CD4-positive, alpha-beta T cell (primary cell): ENCODE measurements at regions not wholly inside any gene's neighbourhood (a gene's known extent, or its start where the extent isn't known, plus 50 kb on each side); places are given as distances from the start of the nearest gene placed in this dataset.

Experiments used
- ATAC-seq: fragments of 200-7000 bp; cut with Tn5 transposase; one replicate; pipeline ENCODE4 v1.10.0; 2022; ENCODE audit warnings: mild to moderate bottlenecking; ENCODE audit not compliant: poor library complexity
- CTCF ChIA-PET: fragments of 350-600 bp; sonication (Branson Sonifier 250); formaldehyde crosslinking; loops from one replicate; lab custom pipeline; 2021; ENCODE audit warnings: antibody characterized with exemption, inconsistent platforms; lab: Charles Lee
- POLR2A ChIA-PET: fragments of 350-600 bp; sonication (Branson Sonifier 250); formaldehyde crosslinking; loops from one replicate; lab custom pipeline; 2021; ENCODE audit warnings: antibody characterized with exemption, inconsistent platforms; lab: Charles Lee
- DNase-seq, 14 experiments: peaks; one replicate each; pipeline ENCODE4 v3.0.0-alpha.2; 2013 to 2020; ENCODE audit warnings: mixed read lengths in 2 of 14
- H3K27ac ChIP-seq, 2 donors: one replicate each; pipeline versions ENCODE4 v1.5.1 to v1.7.0; 2013; ENCODE audit warnings: low read length in 2 of 2, low read depth in 1 of 2, mild to moderate bottlenecking in 1 of 2
- H3K27me3 ChIP-seq, 2 experiments: 1 replicate in 1 of 2; 2 replicates in 1 of 2; pipeline versions ENCODE4 v1.6.1 to v1.7.0; 2013; ENCODE audit warnings: low read length in 2 of 2, control low read depth in 1 of 2, mild to moderate bottlenecking in 1 of 2, moderate library complexity in 1 of 2; ENCODE audit not compliant: insufficient read depth in 2 of 2, control insufficient read depth in 1 of 2
- H3K36me3 ChIP-seq: one replicate; pipeline ENCODE4 v1.6.1; 2013; ENCODE audit warnings: low read length, control low read depth; ENCODE audit not compliant: insufficient read depth
- H3K4me1 ChIP-seq: one replicate; pipeline ENCODE4 v1.6.1; 2013; ENCODE audit warnings: low read length, control low read depth; ENCODE audit not compliant: insufficient read depth
- H3K4me3 ChIP-seq: one replicate; pipeline ENCODE4 v1.5.1; 2013; ENCODE audit warnings: mild to moderate bottlenecking, low read length, moderate library complexity
- H3K9me3 ChIP-seq, 2 experiments: 1 replicate in 1 of 2; 2 replicates in 1 of 2; pipeline versions ENCODE4 v1.6.1 to v1.7.0; 2013; ENCODE audit warnings: low read length in 2 of 2, mild to moderate bottlenecking in 2 of 2, control low read depth in 1 of 2, moderate library complexity in 1 of 2; ENCODE audit not compliant: control insufficient read depth in 1 of 2, insufficient read depth in 1 of 2
- H3K27ac Mint-ChIP-seq: one replicate; pipeline ENCODE4 v1.8.0; 2020; ENCODE audit warnings: mixed read lengths
- H3K27me3 Mint-ChIP-seq: one replicate; pipeline ENCODE4 v1.8.0; 2021; ENCODE audit warnings: mixed read lengths
- H3K36me3 Mint-ChIP-seq: one replicate; pipeline ENCODE4 v1.8.0; 2021; ENCODE audit warnings: low read depth, mixed read lengths
- H3K4me1 Mint-ChIP-seq: one replicate; pipeline ENCODE4 v1.8.0; 2021; ENCODE audit warnings: low read depth, mixed read lengths
- H3K4me3 Mint-ChIP-seq: one replicate; pipeline ENCODE4 v1.8.0; 2020; ENCODE audit warnings: mild to moderate bottlenecking, mixed read lengths
- H3K9me3 Mint-ChIP-seq: one replicate; pipeline ENCODE4 v1.8.0; 2020; ENCODE audit warnings: mixed read lengths
- intact Hi-C, 2 experiments: fragments of 100-400 bp; cut with DNase I in 1 of 2; cut with micrococcal nuclease in 1 of 2; formaldehyde crosslinking; loops; one replicate each; pipeline versions ENCODE4 v1.15.1 to v1.9.0; 2023 to 2025; cut with DNase I, micrococcal nuclease
- TF ChIP-seq, protein P1 (sequence below): fragments of 200-600 bp; IDR thresholded peaks from one replicate; pipeline ENCODE4 v1.8.0; 2022; ENCODE audit warnings: antibody characterized with exemption, mild to moderate bottlenecking

DNA sequence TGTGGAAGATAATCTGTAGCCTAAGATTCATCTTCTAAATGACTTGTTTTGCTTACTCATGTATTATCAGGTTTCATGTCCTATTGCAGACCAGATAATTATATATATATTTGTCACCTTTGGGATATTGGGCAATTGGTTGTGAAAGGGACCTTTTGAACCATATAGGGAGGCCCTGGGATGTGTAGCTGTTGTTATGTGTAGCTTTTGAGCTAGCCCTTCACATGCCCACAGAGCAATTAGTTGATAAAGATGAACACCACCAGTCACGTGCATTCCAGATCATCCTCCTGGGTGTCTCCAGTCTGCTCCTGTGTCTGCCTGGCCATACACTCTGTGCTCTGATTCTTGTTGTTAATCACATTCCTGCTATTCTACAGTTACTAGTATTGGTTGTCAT, 431.2 kb upstream of the FBXO33 start:
- no peak overlapping the region for H3K4me3 ChIP-seq
- no peaks in the 10 kb centered on the region for H3K4me1 Mint-ChIP-seq
- DNase-seq, result no peak
- ATAC-seq, result no peak
- no peak overlapping the region for H3K27ac Mint-ChIP-seq
- H3K4me3 Mint-ChIP-seq, result no peak overlapping the region
- no peaks in the 10 kb centered on the region for H3K9me3 ChIP-seq
- H3K27me3 ChIP-seq, result no peaks in the 10 kb centered on the region
- H3K36me3 ChIP-seq, result no peaks in the 10 kb centered on the region
- ChIA-PET POLR2A (no interaction called here), CTCF (no interaction called here)
- H3K36me3 Mint-ChIP-seq, result no peaks in the 10 kb centered on the region
- TF ChIP-seq, protein P1, sequence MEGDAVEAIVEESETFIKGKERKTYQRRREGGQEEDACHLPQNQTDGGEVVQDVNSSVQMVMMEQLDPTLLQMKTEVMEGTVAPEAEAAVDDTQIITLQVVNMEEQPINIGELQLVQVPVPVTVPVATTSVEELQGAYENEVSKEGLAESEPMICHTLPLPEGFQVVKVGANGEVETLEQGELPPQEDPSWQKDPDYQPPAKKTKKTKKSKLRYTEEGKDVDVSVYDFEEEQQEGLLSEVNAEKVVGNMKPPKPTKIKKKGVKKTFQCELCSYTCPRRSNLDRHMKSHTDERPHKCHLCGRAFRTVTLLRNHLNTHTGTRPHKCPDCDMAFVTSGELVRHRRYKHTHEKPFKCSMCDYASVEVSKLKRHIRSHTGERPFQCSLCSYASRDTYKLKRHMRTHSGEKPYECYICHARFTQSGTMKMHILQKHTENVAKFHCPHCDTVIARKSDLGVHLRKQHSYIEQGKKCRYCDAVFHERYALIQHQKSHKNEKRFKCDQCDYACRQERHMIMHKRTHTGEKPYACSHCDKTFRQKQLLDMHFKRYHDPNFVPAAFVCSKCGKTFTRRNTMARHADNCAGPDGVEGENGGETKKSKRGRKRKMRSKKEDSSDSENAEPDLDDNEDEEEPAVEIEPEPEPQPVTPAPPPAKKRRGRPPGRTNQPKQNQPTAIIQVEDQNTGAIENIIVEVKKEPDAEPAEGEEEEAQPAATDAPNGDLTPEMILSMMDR, result no peak
- intact Hi-C loops, result no loop called here
- no peak overlapping the region for H3K27ac ChIP-seq
- H3K9me3 Mint-ChIP-seq, result no peaks in the 10 kb centered on the region
- no peaks in the 10 kb centered on the region for H3K27me3 Mint-ChIP-seq
- H3K4me1 ChIP-seq, result no peaks in the 10 kb centered on the region

DNA sequence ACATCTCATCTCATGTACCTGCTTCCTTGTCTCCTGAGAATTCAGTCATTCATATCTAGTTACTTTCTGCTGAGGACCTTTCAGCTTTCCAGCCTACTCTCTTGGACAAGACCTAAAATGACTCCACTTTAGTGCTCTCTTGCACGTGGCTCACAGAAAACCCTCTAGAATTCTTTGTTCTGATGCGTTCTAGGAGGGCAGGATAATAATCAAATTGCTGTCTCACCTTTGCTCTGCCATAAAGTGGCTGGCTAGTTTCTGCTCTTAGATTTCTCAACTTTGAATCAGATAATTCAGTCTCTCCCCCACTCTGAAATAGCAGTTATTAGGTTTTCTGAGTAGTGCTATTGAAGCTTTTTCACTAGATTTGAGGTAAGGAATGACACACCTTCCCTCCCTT, 429.5 kb upstream of the FBXO33 start:
- TF ChIP-seq, protein P1, result no peak
- no peak overlapping the region for H3K27ac ChIP-seq
- H3K4me1 Mint-ChIP-seq, result no peaks in the 10 kb centered on the region
- no peak for DNase-seq
- no peaks in the 10 kb centered on the region for H3K27me3 Mint-ChIP-seq
- H3K9me3 Mint-ChIP-seq, result no peaks in the 10 kb centered on the region
- H3K4me1 ChIP-seq, result no peaks in the 10 kb centered on the region
- H3K4me3 ChIP-seq, result no peak overlapping the region
- H3K27ac Mint-ChIP-seq, result no peak overlapping the region
- no peak overlapping the region for H3K4me3 Mint-ChIP-seq
- no peaks in the 10 kb centered on the region for H3K36me3 Mint-ChIP-seq
- H3K9me3 ChIP-seq, result no peaks in the 10 kb centered on the region
- no peaks in the 10 kb centered on the region for H3K36me3 ChIP-seq
- no peak for ATAC-seq
- POLR2A ChIA-PET, result no interaction called here
- CTCF ChIA-PET, result no interaction called here
- intact Hi-C loops, result no loop called here
- no peaks in the 10 kb centered on the region for H3K27me3 ChIP-seq

DNA sequence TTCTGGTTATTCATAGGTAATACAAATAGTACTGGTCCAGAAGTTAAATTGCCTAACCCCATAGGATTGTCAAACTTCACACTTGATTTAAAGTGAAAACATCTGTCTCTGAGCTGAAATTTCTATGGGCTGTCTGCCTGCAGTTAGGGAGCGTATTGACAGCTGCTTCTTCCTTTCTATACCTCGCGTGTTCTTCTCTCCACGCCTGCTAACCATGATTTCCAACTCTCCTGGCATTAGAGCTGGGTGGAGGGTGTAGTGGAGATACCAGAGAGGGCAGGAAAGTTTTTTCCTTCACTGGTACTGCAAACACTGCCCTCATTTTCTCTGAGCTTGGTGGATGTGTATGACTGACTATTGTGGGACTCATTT, 429.0 kb upstream of the FBXO33 start:
- Histone ChIP-seq H3K27me3 (no peaks in the 10 kb centered on the region), H3K27ac (no peak overlapping the region), H3K4me1 (no peaks in the 10 kb centered on the region), H3K9me3 (no peaks in the 10 kb centered on the region), H3K4me3 (no peak overlapping the region), H3K36me3 (no peaks in the 10 kb centered on the region)
- Mint-ChIP-seq H3K36me3 (no peaks in the 10 kb centered on the region), H3K9me3 (no peaks in the 10 kb centered on the region), H3K27me3 (no peaks in the 10 kb centered on the region), H3K27ac (no peak overlapping the region), H3K4me1 (no peaks in the 10 kb centered on the region), H3K4me3 (no peak overlapping the region)
- no peak for DNase-seq
- CTCF ChIA-PET, result no interaction called here
- intact Hi-C loops, result no loop called here
- TF ChIP-seq, protein P1, result no peak
- POLR2A ChIA-PET, result no interaction called here
- ATAC-seq, result no peak
